ENCODE measurements at regions not wholly inside any gene's neighbourhood (a gene's known extent, or its start where the extent isn't known, plus 50 kb on each side); places are given as distances from the start of the nearest gene placed in this dataset.

DNA sequence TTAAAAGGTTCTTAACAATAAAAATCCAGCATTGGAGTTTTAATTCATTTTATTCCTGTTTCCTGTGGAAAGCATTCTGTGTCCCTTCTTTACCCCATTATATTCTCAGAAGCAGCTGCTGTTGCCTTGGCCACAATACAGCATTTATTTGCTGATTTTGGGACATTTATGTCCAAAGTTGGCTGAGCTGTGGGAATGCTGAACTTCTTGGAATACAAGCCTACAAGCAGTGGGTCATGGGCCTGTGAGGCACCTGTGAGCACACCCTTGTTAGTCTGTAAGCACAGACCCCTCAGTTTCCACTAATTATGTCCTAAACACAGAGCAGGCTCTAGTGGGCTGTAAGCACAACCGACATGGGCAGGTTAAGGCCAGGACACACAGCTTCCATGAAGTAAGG, 122.2 kb upstream of the IGF1 start:
- no peak for TF ChIP-seq POLR2A (IDR thresholded peaks at IDR 0.05; ENCODE audit: low read depth, low read length)
- no peak for TF ChIP-seq POLR2AphosphoS5 (IDR thresholded peaks at IDR 0.05; ENCODE audit: low read depth, low read length)

All from GM12892 (cell line).